GM12873 (cell line): ENCODE measurements at regions not wholly inside any gene's neighbourhood (a gene's known extent, or its start where the extent isn't known, plus 50 kb on each side); places are given as distances from the start of the nearest gene placed in this dataset.

Source experiments
- TF ChIP-seq, protein P1 (sequence below): IDR thresholded peaks from 2 replicates; pipeline ENCODE4 v1.5.1; 2012; ENCODE audit warnings: low read depth, mild to moderate bottlenecking, moderate library complexity, low read length, control low read depth; ENCODE audit not compliant: insufficient read depth; ENCODE audit errors: missing control alignments

DNA sequence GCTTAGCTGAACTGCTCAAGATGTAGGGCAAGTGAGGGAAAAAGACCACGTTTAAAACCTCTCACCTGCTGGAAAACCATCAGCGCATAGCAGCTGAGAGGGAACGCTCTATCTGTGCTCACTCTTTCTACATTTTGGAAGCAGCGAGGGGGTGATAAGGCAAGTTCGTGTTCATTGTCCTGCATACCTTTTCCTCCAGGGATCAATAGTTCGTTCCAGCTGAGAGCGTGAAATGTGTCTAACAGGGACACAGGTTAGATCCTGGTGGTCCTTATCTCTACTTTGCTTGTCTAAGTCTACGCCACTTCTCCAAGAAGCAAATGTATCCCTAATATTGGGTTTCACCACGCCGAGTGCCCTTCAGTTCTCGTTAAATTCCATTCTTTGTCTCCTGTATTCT, 183.5 kb upstream of the ZFHX3 start:
- TF ChIP-seq, protein P1, sequence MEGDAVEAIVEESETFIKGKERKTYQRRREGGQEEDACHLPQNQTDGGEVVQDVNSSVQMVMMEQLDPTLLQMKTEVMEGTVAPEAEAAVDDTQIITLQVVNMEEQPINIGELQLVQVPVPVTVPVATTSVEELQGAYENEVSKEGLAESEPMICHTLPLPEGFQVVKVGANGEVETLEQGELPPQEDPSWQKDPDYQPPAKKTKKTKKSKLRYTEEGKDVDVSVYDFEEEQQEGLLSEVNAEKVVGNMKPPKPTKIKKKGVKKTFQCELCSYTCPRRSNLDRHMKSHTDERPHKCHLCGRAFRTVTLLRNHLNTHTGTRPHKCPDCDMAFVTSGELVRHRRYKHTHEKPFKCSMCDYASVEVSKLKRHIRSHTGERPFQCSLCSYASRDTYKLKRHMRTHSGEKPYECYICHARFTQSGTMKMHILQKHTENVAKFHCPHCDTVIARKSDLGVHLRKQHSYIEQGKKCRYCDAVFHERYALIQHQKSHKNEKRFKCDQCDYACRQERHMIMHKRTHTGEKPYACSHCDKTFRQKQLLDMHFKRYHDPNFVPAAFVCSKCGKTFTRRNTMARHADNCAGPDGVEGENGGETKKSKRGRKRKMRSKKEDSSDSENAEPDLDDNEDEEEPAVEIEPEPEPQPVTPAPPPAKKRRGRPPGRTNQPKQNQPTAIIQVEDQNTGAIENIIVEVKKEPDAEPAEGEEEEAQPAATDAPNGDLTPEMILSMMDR, result no peak

DNA sequence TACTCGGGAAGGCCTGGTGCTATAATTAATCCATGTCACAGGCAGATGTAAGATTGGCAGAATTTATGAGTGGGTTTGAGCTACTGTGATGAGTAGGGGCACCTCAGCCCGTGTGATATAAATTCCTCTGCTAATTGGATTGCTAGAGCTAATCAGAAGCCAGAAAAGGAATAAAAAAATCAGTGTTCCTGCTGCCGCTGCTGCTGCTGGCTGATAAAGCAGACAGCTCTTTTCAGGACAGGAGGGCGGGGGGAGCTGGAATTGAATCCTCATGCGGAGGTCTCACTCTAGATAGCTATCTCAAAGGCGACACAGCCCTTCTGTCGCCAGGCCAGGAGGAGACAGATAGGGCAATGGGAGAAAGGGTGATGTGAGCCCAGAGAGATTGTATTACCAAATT, 182.7 kb upstream of the ZFHX3 start:
- TF ChIP-seq, protein P1, result no peak

DNA sequence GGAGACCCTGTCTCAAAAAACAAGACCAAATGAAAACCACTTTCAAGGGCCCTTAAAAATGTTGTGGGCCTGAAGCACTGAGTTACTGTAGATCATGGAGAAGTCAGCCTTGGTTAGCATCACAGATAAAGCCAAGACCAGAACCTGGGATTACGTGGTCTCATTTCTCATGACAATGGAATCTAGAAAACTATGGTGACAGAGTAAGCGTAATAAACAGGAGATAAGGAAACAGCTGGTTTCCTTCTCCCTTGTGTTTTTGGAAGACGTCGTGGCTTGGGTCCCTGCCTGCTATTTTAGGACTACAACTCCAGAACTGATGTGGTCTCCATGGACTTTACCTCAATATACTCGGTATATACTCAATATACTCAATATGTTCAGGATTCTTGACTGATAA, 180.7 kb upstream of the ZFHX3 start:
- TF ChIP-seq, protein P1, result no peak

DNA sequence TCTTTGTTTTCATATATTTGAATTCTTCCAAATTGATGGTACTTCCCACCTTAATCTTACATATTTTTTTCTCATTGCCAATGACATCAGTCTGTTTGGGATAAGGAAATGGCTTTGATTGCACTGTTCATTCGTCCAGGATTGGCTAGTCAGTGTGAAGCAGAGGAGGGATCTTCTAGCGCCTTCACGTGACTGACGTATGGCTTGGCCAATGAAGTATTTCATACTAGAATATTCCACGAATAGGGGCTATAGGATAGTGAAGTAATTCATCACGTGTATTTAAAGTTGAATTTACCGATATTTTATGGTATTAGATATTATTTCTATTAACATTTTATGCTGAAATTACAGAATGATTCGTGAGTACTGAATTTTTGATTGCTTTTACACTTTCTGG, 178.7 kb upstream of the ZFHX3 start:
- TF ChIP-seq, protein P1, result no peak

DNA sequence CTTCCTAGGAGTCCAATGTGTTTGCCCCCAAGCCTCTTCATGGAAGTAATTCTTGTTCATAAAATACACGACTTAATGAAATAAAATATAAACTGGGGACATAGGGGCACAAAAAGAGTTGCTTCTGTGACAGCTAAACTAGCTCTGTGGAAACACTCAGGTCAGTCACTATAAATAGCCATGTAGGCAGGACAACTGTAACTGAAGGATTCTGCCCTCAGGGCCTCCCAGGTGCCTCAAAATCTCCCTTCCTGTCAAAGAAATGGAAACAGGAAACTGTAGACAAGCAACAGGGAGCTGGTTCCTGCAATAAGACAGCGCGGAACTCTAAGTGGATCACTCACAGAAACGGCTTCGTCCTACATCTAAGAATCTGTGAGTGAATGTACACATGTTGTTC, 178.1 kb upstream of the ZFHX3 start:
- TF ChIP-seq, protein P1, result no peak

DNA sequence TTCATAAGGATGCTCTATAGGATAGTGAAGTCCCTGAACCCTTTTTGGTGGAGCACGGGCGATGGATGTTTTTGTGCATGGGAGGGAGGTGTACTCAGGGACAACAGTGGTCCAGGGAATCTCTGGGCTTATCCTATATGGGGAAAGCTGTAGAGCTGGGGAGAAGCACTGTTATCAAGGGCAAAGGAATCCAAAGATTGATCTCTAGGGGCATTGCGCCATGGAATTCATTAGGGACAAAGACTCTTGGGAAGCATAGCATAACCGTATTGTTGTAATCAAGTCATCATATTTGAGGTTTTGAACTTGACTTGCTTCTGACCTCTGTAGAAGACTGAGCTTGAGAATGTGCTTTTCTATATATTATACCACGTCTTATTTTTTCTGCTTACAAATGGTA, 172.9 kb upstream of the ZFHX3 start:
- TF ChIP-seq, protein P1, result no peak

DNA sequence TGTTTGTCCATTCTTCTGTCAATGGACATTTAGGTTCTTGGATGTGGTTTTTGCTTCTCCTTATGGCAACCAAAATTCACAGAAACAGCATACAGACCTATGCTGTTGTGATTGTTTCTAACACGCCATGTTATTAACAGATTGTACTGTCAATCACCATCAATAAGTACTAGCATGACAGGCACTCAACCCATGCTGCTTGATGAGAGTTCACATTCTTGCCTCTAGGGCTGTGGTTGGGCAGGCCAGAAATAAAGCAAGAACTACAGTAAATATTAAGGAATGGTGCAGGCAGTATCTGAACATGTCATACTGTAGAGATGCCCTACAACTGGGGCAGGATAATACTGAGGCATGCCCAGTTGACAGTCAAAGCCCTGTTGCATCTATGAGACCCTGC, 171.2 kb upstream of the ZFHX3 start:
- TF ChIP-seq, protein P1, result no peak
